ENCODE measurements at regions not wholly inside any gene's neighbourhood (a gene's known extent, or its start where the extent isn't known, plus 50 kb on each side); places are given as distances from the start of the nearest gene placed in this dataset.

GRCh38 chr22:49658902-49659280 lies 168.8 kb downstream of the BRD1 start:
- TF ChIP-seq EP300 (IDR thresholded peaks at IDR 0.05): no peak
- TF ChIP-seq CTCF (IDR thresholded peaks at IDR 0.05): no peak

Measured in tibial nerve (tissue), 4 donors.